Right lobe of liver (tissue), 4 donors: ENCODE measurements at regions not wholly inside any gene's neighbourhood (a gene's known extent, or its start where the extent isn't known, plus 50 kb on each side); places are given as distances from the start of the nearest gene placed in this dataset.

ENCODE experiments used
- CTCF ChIP-seq, 4 donors: fragments of 200-600 bp in 3 of 4; fragments of 450-650 bp in 1 of 4; IDR thresholded peaks; one replicate each; pipeline versions ENCODE4 v1.5.1 to v1.8.0; 2016 to 2022; ENCODE audit warnings: antibody characterized with exemption in 4 of 4, mild to moderate bottlenecking in 2 of 4
- POLR2A ChIP-seq: fragments of 450-650 bp; IDR thresholded peaks from one replicate; pipeline ENCODE4 v1.6.1; 2017; ENCODE audit warnings: antibody characterized with exemption, mild to moderate bottlenecking
- donor health status: DM: no; HTN: no; CAD: no.
- donor health status: DM: no; HTN: no; CAD: no.
- donor health status: DM: no; HTN: yes; CAD: no.

- TF ChIP-seq CTCF (IDR thresholded peaks at IDR 0.05) (no peak), POLR2A (no peak)
Observed at GRCh38 chr14:38947343-38947742, 155.7 kb downstream of the SEC23A start.
